ENCODE measurements at regions not wholly inside any gene's neighbourhood (a gene's known extent, or its start where the extent isn't known, plus 50 kb on each side); places are given as distances from the start of the nearest gene placed in this dataset.

GRCh38 chr11:103842191-103842590 is 194.2 kb upstream of the DDI1 start:
- Histone ChIP-seq H3K9me2 (ENCODE audit: insufficient read depth) (no peaks in the 10 kb centered on the region), H3K36me3 (ENCODE audit: low read depth) (no peaks in the 10 kb centered on the region), H3K9me3 (ENCODE audit: insufficient read depth, low read depth) (no peaks in the 10 kb centered on the region), H3K4me2 (no peak overlapping the region), H3K27me3 (ENCODE audit: insufficient read depth, low read depth) (no peaks in the 10 kb centered on the region), H3K4me1 (replicated peaks; ENCODE audit: insufficient read depth) (no peaks in the 10 kb centered on the region), H3F3A (ENCODE audit: insufficient read depth, low read depth) (no peaks in the 10 kb centered on the region), H2AFZ (no peak overlapping the region), H3K4me3 (no peak overlapping the region), H3K79me2 (ENCODE audit: low read depth) (no peaks in the 10 kb centered on the region), H4K20me1 (ENCODE audit: insufficient read depth) (no peaks in the 10 kb centered on the region), H3K27ac (no peak overlapping the region)
- TF ChIP-seq EZH2 (IDR thresholded peaks at IDR 0.05; ENCODE audit: low read depth) (no peak), CTCF (conservative IDR thresholded peaks at IDR 0.05) (no peak)
- BruUV-seq (replicated peaks), result no TSS peak
- CTCF ChIA-PET, result no interaction called here
- intact Hi-C loops (cut with micrococcal nuclease; ENCODE audit: unreplicated experiment), result no loop called here
- POLR2A ChIA-PET (ENCODE audit: unreplicated experiment), result no interaction called here
- no peak for DNase-seq

GRCh38 chr11:103842795-103843194 is 193.6 kb upstream of the DDI1 start:
- no TSS peak for BruUV-seq (replicated peaks)

GRCh38 chr11:103844327-103845215 is 191.9 kb upstream of the DDI1 start:
- POLR2A ChIA-PET (ENCODE audit: unreplicated experiment), result no interaction called here
- intact Hi-C loops (cut with micrococcal nuclease; ENCODE audit: unreplicated experiment), result no loop called here
- CTCF ChIA-PET, result no interaction called here

More at GRCh38 chr11:103842795-103843194, 193.6 kb upstream of the DDI1 start:
- H4K20me1 ChIP-seq (ENCODE audit: insufficient read depth), result no peaks in the 10 kb centered on the region
- H3K4me2 ChIP-seq, result no peak overlapping the region
- no peak overlapping the region for H3K27ac ChIP-seq
- no peaks in the 10 kb centered on the region for H3K9me3 ChIP-seq (ENCODE audit: insufficient read depth, low read depth)
- H3K4me3 ChIP-seq, result no peak overlapping the region
- H2AFZ ChIP-seq, result no peak overlapping the region
- no peaks in the 10 kb centered on the region for H3K79me2 ChIP-seq (ENCODE audit: low read depth)
- ChIA-PET CTCF (no interaction called here), POLR2A (ENCODE audit: unreplicated experiment) (no interaction called here)
- intact Hi-C loops (cut with micrococcal nuclease; ENCODE audit: unreplicated experiment), result no loop called here
- H3F3A ChIP-seq (ENCODE audit: insufficient read depth, low read depth), result no peaks in the 10 kb centered on the region
- no peaks in the 10 kb centered on the region for H3K4me1 ChIP-seq (replicated peaks; ENCODE audit: insufficient read depth)
- H3K36me3 ChIP-seq (ENCODE audit: low read depth), result no peaks in the 10 kb centered on the region
- H3K9me2 ChIP-seq (ENCODE audit: insufficient read depth), result no peaks in the 10 kb centered on the region
- DNase-seq, result no peak
- no peak for TF ChIP-seq CTCF (conservative IDR thresholded peaks at IDR 0.05)
- no peak for TF ChIP-seq EZH2 (IDR thresholded peaks at IDR 0.05; ENCODE audit: low read depth)
- H3K27me3 ChIP-seq (ENCODE audit: insufficient read depth, low read depth), result no peaks in the 10 kb centered on the region

More at GRCh38 chr11:103844327-103845215, 191.9 kb upstream of the DDI1 start:
- no peaks in the 10 kb centered on the region for H3F3A ChIP-seq (ENCODE audit: insufficient read depth, low read depth)
- no peak for TF ChIP-seq EZH2 (IDR thresholded peaks at IDR 0.05; ENCODE audit: low read depth)
- no peak for TF ChIP-seq CTCF (conservative IDR thresholded peaks at IDR 0.05)
- no peaks in the 10 kb centered on the region; the same call in 1 of the 2 replicates for H3K9me3 ChIP-seq (ENCODE audit: insufficient read depth, low read depth)
- H3K9me2 ChIP-seq (ENCODE audit: insufficient read depth), result no peaks in the 10 kb centered on the region
- H3K4me1 ChIP-seq (replicated peaks; ENCODE audit: insufficient read depth), result no peaks in the 10 kb centered on the region
- H3K27me3 ChIP-seq (ENCODE audit: insufficient read depth, low read depth), result no peaks in the 10 kb centered on the region
- no TSS peak for BruUV-seq (replicated peaks)
- H3K79me2 ChIP-seq (ENCODE audit: low read depth), result no peaks in the 10 kb centered on the region
- H3K4me3 ChIP-seq, result no peak overlapping the region
- no peak for DNase-seq
- H2AFZ ChIP-seq, result no peak overlapping the region
- H3K27ac ChIP-seq, result no peak overlapping the region
- no peaks in the 10 kb centered on the region for H4K20me1 ChIP-seq (ENCODE audit: insufficient read depth)
- no peak overlapping the region for H3K4me2 ChIP-seq
- H3K36me3 ChIP-seq (ENCODE audit: low read depth), result no peaks in the 10 kb centered on the region

Measured in PC-9 (cell line).